ENCODE measurements at regions not wholly inside any gene's neighbourhood (a gene's known extent, or its start where the extent isn't known, plus 50 kb on each side); places are given as distances from the start of the nearest gene placed in this dataset.
"Not testable (repeated sequence)": the region's sequence is repeated elsewhere in the genome, so short reads cannot be mapped to it uniquely, and the experiment has no call there.

DNA sequence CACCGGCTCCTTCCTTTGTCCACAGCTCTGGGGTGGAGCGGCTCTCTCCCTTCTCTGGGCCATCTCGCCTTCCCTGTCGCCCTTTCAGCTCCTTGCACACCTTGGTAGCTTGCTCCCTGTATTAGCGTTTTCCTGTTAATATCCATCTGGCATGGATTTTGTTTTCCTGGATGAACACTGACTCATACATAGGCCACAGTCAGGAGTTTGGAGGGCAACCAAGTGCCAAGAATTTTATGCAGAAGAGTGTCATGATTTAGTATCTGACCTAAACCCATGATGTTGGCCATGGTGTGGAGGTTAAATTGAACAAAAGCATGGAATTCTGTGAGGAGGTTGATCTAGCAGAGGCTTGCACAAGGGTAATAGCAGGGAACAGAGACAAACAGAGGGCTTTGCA is 180.9 kb downstream of the AIPL1 start:
- no peak overlapping the region for H3K4me3 Mint-ChIP-seq
- CTCF ChIA-PET, result interaction anchor here (0.6 kb wide), 1 partner anchor 182 kb away, joined by 3 read pairs; no protein-coding TSS in a partner anchor
- ATAC-seq (no peak), DNase-seq (no peak)
- H3K9me3 Mint-ChIP-seq (ENCODE audit: low read depth), result no peaks in the 10 kb centered on the region
- POLR2A ChIA-PET, result no interaction called here
- H3K4me1 Mint-ChIP-seq, result no peaks in the 10 kb centered on the region
- H3K36me3 Mint-ChIP-seq (ENCODE audit: low read depth), result no peaks in the 10 kb centered on the region
- H3K27me3 Mint-ChIP-seq, result peaks cover 25% of the 10 kb centered on the region
- intact Hi-C loops (cut with DNase I, micrococcal nuclease), result no loop called here
- H3K27ac Mint-ChIP-seq, result no peak overlapping the region

DNA sequence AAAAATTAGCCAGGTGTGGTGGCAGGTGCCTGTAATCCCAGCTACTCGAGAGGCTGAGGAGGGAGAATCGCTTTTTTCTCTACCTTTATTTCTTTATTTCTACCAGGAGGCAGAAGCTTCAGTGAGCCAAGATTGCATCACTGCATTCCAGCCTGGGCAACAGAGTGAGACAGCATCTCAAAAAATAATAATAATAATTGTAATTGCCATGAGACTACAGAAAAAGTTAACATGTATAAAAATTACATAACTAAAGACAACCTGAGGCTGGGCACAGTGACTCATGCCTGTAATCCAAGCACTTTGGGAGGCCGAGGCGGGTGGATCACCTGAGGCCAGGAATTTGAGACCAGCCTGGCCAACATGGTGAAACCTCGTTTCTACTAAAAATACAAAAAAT is 181.5 kb downstream of the WSCD1 start:
- H3K4me3 Mint-ChIP-seq; DNase-seq; POLR2A ChIA-PET; H3K27ac Mint-ChIP-seq; intact Hi-C loops (cut with DNase I, micrococcal nuclease); H3K4me1 Mint-ChIP-seq; ATAC-seq; H3K9me3 Mint-ChIP-seq (ENCODE audit: low read depth); CTCF ChIA-PET; H3K36me3 Mint-ChIP-seq (ENCODE audit: low read depth): not testable (repeated sequence)
- H3K27me3 Mint-ChIP-seq, result peaks cover 10% of the 10 kb centered on the region

DNA sequence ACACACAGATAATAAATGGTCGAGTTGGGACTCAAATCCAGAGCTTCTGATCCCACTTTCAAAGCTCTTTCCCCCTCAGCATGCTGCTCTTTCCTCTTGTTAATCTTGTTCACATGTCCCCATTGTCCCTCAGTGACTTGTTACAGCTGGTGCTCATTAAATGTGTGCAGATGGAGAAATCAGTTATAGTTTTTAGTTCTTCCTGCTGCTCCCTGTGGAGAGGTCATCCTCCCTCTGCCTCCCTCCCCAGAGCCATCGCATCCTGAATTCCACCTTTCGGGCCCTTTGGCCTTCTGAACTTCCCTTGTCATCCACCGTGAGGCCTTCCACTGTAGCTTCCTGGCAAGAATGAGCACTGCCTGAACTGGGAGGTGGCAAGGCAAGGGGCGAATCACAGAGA is 179.6 kb downstream of the WSCD1 start:
- ChIA-PET CTCF (interaction anchor here (1.3 kb wide), 1 partner anchor 115 kb away, joined by 3 read pairs; no protein-coding TSS in a partner anchor), POLR2A (no interaction called here)
- no peak for ATAC-seq
- Mint-ChIP-seq H3K27ac (no peak overlapping the region), H3K9me3 (ENCODE audit: low read depth) (no peaks in the 10 kb centered on the region), H3K4me1 (no peaks in the 10 kb centered on the region), H3K36me3 (ENCODE audit: low read depth) (no peaks in the 10 kb centered on the region), H3K27me3 (peaks cover 6% of the 10 kb centered on the region), H3K4me3 (no peak overlapping the region)
- intact Hi-C loops (cut with DNase I, micrococcal nuclease), result no loop called here
- no peak for DNase-seq

DNA sequence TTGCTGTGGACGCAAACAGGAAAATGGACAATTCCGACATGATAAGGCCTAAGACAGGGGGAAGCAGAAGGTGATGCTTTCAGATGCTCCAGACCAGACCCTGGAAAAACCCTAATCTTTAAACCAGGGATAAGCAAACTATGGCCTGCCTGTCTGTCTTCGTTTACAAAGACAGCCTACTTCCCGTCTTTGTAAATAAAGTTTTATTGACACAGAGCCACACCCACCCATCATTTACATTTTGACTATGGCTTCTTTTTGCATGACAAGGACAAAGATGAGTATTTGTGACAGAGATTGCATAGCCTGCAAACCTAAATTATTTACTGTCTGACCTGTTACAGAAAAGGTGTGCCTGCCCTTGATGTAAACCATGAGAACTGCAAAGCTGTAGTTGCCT is 177.9 kb downstream of the WSCD1 start:
- H3K27ac Mint-ChIP-seq, result no peak overlapping the region
- ChIA-PET CTCF (no interaction called here), POLR2A (no interaction called here)
- H3K4me1 Mint-ChIP-seq, result no peaks in the 10 kb centered on the region
- ATAC-seq (no peak), DNase-seq (no peak)
- intact Hi-C loops (cut with DNase I, micrococcal nuclease), result no loop called here
- H3K9me3 Mint-ChIP-seq (ENCODE audit: low read depth), result no peaks in the 10 kb centered on the region
- H3K27me3 Mint-ChIP-seq, result peaks cover 13% of the 10 kb centered on the region
- no peak overlapping the region for H3K4me3 Mint-ChIP-seq
- no peaks in the 10 kb centered on the region for H3K36me3 Mint-ChIP-seq (ENCODE audit: low read depth)

DNA sequence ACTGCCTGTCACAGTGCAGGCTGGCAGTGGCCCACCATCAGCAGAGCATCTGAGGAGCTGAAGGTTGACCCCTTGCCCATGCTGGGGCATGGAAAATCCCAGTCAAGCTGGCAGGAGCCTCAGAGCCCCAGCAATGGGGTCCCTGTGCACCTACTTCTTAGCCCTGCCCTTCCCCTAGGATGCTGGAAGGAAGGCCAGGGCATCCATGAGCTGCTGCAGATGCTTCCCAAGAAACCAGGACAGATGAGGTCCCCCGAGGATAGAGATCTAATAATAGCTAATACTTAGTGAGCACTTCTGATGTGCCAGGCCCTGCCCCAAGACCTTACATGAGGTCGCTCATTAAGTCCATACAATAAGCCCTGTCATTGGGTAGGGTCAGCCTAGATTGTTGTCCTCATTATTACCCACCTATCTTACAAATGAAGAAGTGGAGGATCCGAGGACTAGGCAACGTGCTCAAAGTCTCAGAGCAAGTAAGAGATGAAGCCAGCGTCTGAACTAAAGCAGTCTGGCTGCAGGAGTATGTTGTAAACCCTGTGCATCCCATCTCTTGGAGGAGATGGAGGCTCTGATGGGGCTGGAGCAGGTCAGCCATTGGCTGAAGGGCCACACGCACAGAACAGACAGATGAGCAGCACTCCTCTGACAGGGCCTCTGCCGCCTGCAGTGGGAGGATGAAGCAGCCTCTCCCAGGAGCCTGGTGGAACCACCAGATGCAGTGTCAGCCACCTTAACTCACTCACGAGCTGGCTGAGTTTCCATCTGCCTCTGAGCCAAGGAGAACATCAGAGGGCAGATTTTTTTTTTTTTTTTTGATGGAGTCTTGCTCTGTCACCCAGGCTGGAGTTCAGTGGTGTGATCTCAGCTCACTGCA is 175.4 kb downstream of the WSCD1 start:
- H3K27me3 Mint-ChIP-seq, result peaks cover 25% of the 10 kb centered on the region
- DNase-seq (no peak), ATAC-seq (no peak)
- CTCF ChIA-PET, result no interaction called here
- no peaks in the 10 kb centered on the region for H3K4me1 Mint-ChIP-seq
- intact Hi-C loops (cut with DNase I, micrococcal nuclease), result no loop called here
- no peak overlapping the region for H3K27ac Mint-ChIP-seq
- no peak overlapping the region for H3K4me3 Mint-ChIP-seq
- POLR2A ChIA-PET, result no interaction called here
- H3K36me3 Mint-ChIP-seq (ENCODE audit: low read depth), result no peaks in the 10 kb centered on the region
- H3K9me3 Mint-ChIP-seq (ENCODE audit: low read depth), result no peaks in the 10 kb centered on the region

DNA sequence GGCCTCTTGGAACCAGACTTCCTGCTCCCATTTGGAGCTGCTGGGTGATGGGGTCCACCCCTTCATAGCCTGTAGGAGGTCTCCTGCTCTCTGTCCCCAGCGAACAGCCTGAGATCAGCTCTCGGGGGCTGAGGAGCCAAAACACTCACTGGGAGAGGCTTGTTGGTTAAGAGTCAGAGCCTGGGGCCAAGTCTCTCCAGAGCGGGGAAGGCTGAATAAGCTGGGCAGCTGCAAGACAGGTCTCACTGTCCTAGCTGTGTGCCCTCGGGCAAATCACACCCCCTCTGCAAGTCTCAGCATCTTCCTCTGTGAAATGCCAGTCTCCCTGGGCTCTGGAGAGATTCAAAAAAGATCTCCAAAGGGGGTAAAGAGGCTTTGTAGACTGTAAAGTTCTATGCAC is 174.6 kb downstream of the WSCD1 start:
- no peaks in the 10 kb centered on the region for H3K9me3 Mint-ChIP-seq (ENCODE audit: low read depth)
- peaks cover 33% of the 10 kb centered on the region for H3K27me3 Mint-ChIP-seq
- intact Hi-C loops (cut with DNase I, micrococcal nuclease), result no loop called here
- ATAC-seq (no peak), DNase-seq (no peak)
- no peak overlapping the region for H3K27ac Mint-ChIP-seq
- no peaks in the 10 kb centered on the region for H3K36me3 Mint-ChIP-seq (ENCODE audit: low read depth)
- no peak overlapping the region for H3K4me3 Mint-ChIP-seq
- no peaks in the 10 kb centered on the region for H3K4me1 Mint-ChIP-seq
- ChIA-PET CTCF (interaction anchor here (0.6 kb wide), 1 partner anchor 1019 kb away, joined by 3 read pairs; no protein-coding TSS in a partner anchor), POLR2A (no interaction called here)

DNA sequence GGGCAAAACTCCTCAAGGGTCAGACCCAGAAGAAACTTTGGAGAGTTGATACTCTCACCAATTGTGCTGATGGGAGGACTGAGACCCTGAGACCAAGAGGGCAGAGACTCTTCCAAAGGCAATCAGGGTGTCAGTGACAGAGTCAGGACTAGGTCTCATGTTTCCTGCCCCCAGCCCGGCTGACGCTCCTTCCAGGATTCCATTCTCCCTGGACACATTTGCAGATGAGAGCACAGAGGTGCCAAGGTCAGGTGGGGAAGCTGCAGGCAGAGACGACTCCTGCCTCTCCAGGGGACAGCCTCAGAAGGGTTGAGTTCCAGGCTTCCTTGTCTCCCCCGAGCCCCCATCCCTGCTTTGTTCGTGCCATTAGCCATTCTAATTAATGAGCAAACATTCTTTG is 174.1 kb downstream of the WSCD1 start:
- POLR2A ChIA-PET, result no interaction called here
- peaks cover 32% of the 10 kb centered on the region for H3K27me3 Mint-ChIP-seq

DNA sequence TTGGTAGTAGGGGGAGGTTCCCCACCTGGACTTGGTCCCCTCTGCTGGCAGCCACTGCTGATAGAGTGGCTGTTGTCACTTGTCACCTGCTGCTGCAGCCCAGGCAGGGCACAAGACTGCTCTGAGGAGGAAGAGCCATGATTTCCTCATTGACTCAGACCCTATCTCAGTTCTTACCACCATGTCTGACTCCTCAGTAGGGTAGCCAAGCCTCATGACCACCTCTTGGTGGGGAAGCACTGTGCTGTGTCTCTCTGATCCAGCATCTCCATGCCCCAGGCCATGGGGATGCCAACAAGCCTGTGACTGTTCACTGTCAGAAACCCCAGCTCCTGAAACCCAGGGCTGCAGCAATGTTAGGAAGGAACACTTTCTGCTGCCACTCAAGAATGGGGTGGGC is 173.0 kb downstream of the WSCD1 start:
- H3K27ac Mint-ChIP-seq, result no peak overlapping the region

More for the DNA sequence above, 174.1 kb downstream of the WSCD1 start:
- CTCF ChIA-PET, result interaction anchor here (0.6 kb wide), 1 partner anchor 1019 kb away, joined by 3 read pairs; no protein-coding TSS in a partner anchor
- H3K27ac Mint-ChIP-seq, result no peak overlapping the region
- DNase-seq (no peak), ATAC-seq (no peak)
- no peaks in the 10 kb centered on the region for H3K36me3 Mint-ChIP-seq (ENCODE audit: low read depth)
- no peak overlapping the region for H3K4me3 Mint-ChIP-seq
- intact Hi-C loops (cut with DNase I, micrococcal nuclease), result no loop called here
- H3K9me3 Mint-ChIP-seq (ENCODE audit: low read depth), result no peaks in the 10 kb centered on the region
- no peaks in the 10 kb centered on the region for H3K4me1 Mint-ChIP-seq

DNA sequence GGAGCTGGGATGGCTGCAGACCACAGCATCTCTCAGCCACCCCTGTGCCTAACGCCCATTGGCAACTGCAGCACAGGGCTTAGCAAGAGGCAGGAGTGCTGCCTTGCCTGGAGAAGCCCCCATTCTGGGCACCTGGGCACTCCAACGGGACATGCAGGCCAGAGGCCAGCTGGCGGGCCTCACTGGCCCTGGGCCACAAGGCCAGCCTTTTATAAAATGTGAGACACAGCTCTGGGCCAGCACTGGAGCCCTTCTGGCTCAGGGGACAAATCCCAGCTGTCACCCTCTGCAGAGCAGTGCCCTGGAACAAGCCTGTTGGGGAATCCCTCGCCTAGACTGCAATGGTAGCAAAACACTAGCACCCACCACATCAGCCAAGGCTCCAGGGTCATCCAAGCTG is 171.8 kb downstream of the WSCD1 start:
- Mint-ChIP-seq H3K36me3 (ENCODE audit: low read depth) (no peaks in the 10 kb centered on the region), H3K9me3 (ENCODE audit: low read depth) (no peaks in the 10 kb centered on the region)
- CTCF ChIA-PET, result no interaction called here

More for the DNA sequence above, 173.0 kb downstream of the WSCD1 start:
- peaks cover 32% of the 10 kb centered on the region for H3K27me3 Mint-ChIP-seq
- no peaks in the 10 kb centered on the region for H3K36me3 Mint-ChIP-seq (ENCODE audit: low read depth)
- CTCF ChIA-PET, result no interaction called here
- no peaks in the 10 kb centered on the region for H3K4me1 Mint-ChIP-seq
- H3K9me3 Mint-ChIP-seq (ENCODE audit: low read depth), result no peaks in the 10 kb centered on the region
- H3K4me3 Mint-ChIP-seq, result no peak overlapping the region
- ATAC-seq (no peak), DNase-seq (no peak)
- POLR2A ChIA-PET, result no interaction called here
- intact Hi-C loops (cut with DNase I, micrococcal nuclease), result no loop called here

DNA sequence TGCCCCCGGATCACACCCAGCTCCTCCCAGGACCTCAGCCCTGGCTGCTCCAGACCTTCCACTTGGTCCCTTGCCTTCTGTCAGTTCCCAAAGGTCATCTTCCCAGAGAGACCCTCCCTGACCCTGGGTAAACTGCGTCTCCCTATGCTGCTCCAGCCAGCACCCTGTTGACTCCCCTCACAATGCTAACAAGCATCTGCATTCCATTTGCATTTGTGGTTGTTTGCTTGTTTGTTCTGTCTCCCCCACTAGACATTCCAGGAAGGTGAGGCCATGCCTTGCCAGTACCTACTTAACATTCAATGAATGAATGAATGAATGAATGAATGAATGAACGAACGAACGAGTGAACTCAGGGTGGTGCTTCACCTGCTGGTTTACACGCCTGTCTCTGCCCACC is 171.2 kb downstream of the WSCD1 start:
- intact Hi-C loops (cut with DNase I, micrococcal nuclease), result no loop called here
- DNase-seq (no peak), ATAC-seq (no peak)
- Mint-ChIP-seq H3K4me3 (no peak overlapping the region), H3K27me3 (peaks cover 35% of the 10 kb centered on the region), H3K9me3 (ENCODE audit: low read depth) (no peaks in the 10 kb centered on the region), H3K27ac (no peak overlapping the region), H3K4me1 (no peaks in the 10 kb centered on the region), H3K36me3 (ENCODE audit: low read depth) (no peaks in the 10 kb centered on the region)
- CTCF ChIA-PET, result no interaction called here
- POLR2A ChIA-PET, result no interaction called here

More for the DNA sequence above, 171.8 kb downstream of the WSCD1 start:
- DNase-seq (no peak), ATAC-seq (no peak)
- intact Hi-C loops (cut with DNase I, micrococcal nuclease), result no loop called here
- H3K27ac Mint-ChIP-seq, result no peak overlapping the region
- no peak overlapping the region for H3K4me3 Mint-ChIP-seq
- POLR2A ChIA-PET, result no interaction called here
- no peaks in the 10 kb centered on the region for H3K4me1 Mint-ChIP-seq
- peaks cover 33% of the 10 kb centered on the region for H3K27me3 Mint-ChIP-seq

DNA sequence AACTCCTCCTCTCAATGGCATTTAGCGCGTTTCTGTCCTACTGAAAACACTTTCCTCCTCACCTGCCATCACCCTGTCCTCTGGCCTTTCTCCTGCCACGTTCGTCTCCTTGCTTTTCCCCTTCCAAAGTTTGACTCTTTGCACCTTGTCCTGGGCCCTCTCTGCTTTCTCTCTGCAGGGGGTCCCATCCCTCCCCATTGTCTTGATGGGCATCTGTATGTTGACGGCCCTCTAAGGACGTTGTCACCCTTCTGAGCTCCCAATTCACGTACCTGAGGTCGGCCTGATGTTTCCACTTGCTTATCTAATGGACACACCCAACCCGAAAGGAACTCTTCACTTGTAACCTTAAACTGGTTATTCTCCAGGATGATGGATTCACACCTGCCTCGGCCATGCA is 170.4 kb downstream of the WSCD1 start:
- Mint-ChIP-seq H3K9me3 (ENCODE audit: low read depth) (no peaks in the 10 kb centered on the region), H3K36me3 (ENCODE audit: low read depth) (no peaks in the 10 kb centered on the region), H3K4me3 (no peak overlapping the region), H3K4me1 (no peaks in the 10 kb centered on the region), H3K27me3 (peaks cover 35% of the 10 kb centered on the region), H3K27ac (no peak overlapping the region)
- ChIA-PET POLR2A (no interaction called here), CTCF (interaction anchor here (0.7 kb wide), 1 partner anchor 255 kb away, joined by 3 read pairs; no protein-coding TSS in a partner anchor)
- DNase-seq (no peak), ATAC-seq (no peak)
- intact Hi-C loops (cut with DNase I, micrococcal nuclease), result no loop called here

DNA sequence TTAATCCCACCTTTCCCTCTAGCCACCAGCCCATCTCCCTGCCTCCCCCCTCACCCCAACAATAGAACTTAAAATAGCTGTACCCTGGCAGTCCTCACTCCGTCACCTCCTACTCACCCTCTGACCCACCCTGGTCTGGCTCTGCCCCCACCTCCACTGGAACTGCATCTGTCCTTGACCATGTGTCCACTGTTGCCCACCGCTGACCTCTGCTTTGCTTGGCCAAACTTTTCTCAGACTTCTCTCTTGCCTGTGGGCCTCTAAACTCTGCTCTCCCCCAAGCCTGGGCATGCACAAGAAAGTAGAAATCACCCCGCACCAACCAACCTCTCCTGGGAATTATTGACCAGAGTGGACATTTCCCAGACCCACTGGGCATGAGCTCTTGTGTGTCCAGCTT is 169.8 kb downstream of the WSCD1 start:
- Mint-ChIP-seq H3K9me3 (ENCODE audit: low read depth) (no peaks in the 10 kb centered on the region), H3K4me3 (no peak overlapping the region), H3K36me3 (ENCODE audit: low read depth) (no peaks in the 10 kb centered on the region), H3K4me1 (no peaks in the 10 kb centered on the region), H3K27ac (no peak overlapping the region), H3K27me3 (peaks cover 35% of the 10 kb centered on the region)
- intact Hi-C loops (cut with DNase I, micrococcal nuclease), result no loop called here
- DNase-seq (no peak), ATAC-seq (no peak)
- ChIA-PET POLR2A (no interaction called here), CTCF (interaction anchor here (0.7 kb wide), 1 partner anchor 254 kb away, joined by 3 read pairs; no protein-coding TSS in a partner anchor)
